Stromal cell of bone marrow (primary cell): ENCODE measurements at regions not wholly inside any gene's neighbourhood (a gene's known extent, or its start where the extent isn't known, plus 50 kb on each side); places are given as distances from the start of the nearest gene placed in this dataset.
A peak's percentile ranks its signal among the peaks of the same experiment; 100 is the strongest.

Experiments used
- DNase-seq: peaks from one replicate; pipeline ENCODE4 v3.0.0-alpha.2; 2012; ENCODE audit warnings: low read depth

DNA sequence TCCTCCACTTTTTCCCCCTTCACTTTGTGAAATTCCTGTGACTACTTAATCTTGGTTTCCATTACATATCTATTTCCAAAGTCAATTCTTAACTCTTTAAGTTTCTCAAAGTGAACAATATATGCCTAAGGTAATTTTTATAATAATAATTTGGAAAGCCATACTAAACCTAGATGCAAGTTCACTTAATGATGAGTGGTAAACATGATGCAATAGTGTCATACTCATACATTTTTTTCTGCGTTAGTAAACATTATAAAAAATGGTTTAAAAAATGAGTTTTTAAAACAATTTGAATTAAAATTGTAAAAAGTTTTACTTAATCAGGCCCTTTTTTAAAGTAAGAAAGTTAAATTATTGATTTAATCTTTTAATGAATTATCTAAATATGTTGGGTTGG is 659.4 kb upstream of the FZD8 start:
- DNase-seq, result no peak

DNA sequence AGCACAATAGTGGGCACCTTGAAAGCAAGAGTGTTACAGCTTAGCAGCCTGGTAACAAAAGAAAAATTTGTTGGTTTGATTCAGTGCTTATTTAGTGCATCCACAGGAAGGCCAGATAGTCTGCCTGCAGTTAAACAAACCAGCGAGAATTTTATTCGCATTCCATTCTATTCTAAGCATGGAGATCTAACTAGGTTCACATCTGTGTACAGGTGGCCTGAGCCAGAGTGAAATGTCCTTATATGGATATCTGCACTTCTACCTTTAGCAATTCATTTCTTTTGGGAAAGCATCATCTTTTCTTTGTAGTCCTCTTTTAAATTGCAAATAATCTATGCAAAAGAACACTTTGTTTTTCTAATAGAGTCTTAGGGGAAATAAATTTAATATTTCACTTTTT is 659.0 kb upstream of the FZD8 start:
- DNase-seq, result no peak

DNA sequence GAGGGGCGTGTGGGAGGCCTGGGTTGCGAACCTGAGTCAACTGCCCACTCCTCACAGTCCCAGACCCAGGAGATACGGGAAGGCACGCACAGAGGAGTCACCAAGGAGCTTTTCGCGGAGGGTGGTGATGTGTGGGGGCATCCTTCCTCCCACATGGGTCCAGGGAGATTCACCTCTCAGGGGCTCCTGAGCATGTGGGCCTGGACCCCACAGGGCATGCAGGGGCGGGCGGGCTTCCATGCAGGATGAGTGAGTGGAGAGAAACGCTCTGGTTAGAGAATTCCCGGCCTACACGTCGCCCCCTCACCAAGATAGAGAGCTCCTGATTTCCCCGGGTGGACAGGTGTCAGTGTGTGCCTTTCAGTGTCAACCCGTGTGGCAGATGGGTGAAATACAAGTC is 641.7 kb upstream of the FZD8 start:
- no peak for DNase-seq

DNA sequence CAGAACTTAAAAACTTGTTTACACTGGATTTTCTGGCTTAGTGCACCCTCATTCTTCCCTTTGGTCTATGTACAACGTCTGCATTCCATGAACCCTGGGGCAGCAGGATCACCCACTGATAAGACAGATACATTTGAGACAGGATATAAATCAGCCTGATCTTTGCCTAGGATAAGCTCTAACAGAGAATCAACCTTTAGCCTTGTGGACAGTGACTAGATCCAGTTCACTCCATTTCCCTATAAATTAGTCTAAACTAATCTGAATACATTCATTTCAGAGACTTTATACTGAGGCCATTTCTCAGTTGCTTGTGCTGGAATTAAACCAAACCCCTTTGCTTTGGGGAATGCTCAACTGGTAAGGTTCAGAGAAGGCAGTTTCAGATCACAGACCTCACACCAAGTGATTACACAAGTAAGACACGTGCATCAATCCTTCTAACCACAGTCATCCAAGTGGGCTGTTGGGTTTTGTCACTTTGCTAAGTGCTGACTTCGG is 639.8 kb upstream of the FZD8 start:
- peak; percentile 12 for DNase-seq

DNA sequence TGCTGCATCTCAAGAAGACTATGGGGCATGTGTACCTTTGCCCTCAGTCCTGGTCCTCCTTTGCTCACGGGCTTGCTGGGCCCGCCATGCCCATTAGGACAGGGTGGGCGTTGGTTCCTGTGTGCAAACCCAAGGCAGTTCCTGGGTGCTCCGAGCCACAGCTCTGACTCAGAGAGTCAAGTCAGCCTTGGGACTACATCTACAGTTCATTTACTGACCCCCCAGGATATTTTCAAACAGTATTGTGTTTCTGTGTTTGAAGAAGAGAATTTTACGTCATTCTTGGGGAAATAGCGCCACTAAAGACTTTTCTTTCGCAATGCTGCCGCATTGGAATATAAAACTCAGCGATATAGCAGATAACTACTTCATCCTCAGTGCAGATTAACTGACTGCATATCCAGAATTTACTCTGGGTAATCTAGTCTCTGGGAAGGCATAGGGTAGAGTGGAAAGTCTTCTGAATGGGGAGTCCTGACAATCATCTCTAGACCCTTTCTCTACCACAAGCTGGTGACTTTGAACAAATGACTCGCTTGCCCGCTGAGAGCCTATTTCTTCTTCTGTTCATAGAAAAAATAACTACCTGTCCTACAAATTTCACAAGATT is 638.9 kb upstream of the FZD8 start:
- no peak for DNase-seq

DNA sequence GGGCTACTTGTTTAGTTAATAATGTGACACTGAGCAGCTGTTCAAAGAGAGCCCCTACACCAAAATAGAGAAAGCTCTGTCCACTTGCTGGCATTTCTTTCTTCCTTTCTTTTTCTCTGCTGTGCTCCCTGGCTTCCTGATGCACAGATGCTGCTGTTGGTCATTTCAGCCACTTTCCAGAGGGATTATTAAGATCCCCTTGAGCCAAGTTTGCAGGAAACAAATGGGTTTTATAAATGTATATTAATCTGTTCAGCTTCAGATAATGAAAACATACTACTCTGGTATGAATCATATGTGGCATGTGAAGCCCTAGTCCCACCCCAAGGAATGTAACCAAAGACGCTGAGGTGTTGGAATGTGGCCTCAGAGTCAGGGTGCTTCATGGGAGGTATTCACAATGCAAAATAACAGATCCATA is 638.2 kb upstream of the FZD8 start:
- DNase-seq, result no peak

DNA sequence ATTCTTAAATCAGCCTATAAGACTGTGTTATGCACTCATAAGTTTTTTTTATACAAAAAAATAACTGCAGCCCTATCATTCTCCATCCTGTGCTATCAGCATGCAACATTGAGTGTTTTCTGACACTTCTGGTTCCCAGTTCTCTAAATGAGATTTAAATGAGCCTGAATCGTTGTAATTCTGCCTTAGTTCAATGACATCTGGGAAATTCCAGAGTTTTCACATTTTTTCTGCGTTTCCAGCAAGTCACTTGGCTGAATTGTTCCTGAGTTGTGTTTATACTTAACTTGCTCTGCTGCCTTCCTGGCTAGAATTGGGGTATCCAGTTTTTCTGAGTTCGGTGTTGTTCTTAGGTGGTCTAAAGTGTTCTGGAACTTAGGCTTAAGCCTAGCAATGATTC is 636.1 kb upstream of the FZD8 start:
- DNase-seq, result no peak

DNA sequence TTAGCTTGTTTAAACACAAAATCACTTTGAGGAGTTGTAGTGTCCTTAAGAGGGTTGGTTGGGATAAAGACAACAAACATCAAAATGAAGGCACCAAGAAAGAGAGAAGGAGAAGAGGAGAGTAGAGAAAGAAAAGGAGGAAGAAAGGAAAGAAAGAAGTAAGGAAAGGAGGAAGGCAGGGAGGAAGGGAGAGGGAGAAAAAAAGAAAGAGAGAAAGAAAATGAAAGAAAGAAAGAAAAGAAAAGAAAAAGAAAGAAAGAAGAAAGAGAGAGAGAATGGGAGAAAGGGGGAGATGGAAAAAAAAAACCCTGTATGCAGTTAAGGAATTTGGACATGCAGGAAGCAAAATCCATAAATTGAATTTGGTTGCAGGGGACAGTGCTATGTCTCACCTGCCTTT is 635.4 kb upstream of the FZD8 start:
- DNase-seq, result no peak

DNA sequence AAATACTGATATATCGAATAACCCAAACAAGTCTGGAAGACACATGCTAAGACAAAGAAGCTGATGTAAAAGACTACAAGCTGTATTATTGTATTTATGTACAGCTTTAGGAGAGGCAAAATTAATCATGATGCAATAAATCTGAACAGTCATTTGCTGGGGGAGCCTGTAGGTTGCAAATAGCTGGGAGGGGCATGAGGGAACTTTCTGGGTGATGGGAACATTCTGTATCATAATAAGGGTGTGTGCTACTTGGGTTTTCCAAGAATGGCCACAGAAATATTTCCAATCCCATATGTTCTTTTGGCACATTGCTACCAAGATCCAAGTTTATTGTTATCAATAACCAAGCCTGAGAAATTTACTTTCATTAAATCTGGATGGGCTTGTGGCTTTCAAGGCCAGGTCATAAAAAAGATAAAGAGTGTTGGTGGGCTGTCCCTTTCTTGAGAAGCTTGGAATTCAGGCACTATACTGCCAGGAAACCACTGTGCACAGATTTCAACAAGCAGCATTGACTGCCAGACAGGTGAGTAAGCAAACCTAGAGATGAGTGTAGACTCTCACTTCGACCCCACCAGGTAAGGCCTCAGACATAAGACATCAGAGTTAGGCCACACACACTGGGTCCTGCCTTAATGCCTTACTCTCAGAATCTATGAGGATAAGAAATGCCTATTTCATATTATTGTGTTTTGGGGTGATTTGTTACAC is 629.7 kb upstream of the FZD8 start:
- no peak for DNase-seq

DNA sequence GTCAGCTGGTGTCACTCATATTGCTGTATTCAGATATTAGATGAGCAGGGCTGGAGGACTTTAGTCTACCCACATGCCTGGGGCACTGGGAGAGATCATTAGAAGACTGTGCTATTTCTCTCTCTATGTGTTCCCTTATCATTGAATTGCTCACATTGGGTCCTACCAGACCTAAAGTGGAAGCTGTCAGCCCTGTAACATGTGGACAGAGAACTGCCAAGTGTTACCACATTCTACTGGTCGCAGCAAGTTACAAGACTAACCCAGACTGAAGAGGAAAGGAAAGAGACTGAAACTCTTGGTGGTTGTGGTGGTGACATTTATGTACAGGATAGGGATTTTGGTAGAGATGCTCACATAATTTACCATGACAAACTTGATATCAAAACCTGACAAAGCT is 627.1 kb upstream of the FZD8 start:
- no peak for DNase-seq

DNA sequence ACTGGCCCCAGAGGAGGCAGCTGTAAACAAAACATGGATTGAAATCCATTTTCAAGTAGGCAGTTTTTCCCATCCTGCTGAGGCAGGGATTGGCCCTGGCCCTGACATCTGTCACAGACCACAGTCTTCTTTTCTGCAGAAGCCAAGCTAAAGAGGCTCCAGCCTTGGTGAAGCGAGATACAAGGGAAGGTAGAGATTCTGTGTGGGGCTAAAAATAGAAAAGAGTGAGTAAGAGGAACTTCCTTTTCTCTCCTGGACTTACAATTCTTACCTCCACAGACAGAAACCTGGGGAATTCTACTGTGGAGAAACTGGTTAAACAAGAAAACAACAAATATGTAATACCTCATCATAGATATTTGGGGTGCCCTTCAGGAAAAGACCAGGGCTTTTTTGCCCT is 624.8 kb upstream of the FZD8 start:
- DNase-seq, result no peak

DNA sequence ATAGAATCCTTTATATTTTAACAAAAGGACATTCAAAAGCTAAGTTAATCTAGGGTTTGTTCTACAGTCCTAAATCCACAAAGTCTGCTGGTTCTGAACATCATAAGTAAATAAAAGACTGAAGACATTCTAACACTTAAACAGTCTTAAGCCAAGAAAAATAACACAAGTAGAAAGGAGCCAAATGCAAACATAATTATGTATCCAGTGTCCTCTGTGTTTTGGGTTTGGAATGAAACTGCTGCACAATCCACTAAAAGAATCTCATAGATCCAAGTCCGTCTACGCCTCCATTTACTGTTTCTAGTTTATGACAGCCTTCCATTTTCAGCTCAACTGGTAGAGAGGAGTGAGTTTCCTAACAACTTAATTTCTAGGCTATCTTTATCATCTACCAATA is 623.6 kb upstream of the FZD8 start:
- no peak for DNase-seq

DNA sequence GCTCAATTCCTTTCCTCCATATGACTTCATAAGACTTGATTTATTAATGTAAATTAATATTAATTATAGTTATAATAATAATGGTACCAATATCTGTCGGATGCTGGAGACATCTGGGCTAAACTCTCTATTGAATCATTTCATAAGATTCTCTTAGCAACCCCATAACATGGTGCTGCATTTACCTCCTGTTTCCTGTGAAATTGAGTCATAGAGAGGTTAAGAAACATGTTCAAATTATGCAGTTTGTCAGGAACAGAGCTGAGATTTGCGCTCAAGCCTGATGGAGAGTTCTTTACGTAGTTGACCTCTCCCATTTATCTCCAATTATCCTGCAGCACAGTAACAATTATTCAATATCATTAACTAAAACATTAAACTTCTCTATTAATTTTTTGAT is 621.8 kb upstream of the FZD8 start:
- no peak for DNase-seq

DNA sequence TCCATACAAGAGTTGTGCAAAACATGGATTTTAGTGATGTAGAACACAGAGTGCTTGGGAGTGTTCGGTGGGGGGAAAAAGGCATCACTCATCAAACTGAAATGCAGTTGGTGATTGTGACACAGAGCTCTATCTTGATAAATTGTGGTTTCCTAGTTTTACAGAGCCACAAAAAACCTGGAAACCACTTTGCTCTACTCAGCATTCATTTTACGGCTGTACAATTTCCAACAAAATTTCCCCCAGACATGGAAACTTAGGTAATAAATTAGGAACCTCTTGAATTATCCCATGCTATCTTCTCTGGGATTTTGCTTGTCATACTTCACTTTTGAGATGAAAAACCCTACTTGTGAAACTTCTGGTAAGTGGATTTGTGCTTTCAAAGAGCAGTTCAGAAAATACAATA is 614.9 kb upstream of the FZD8 start:
- DNase-seq, result peak; percentile 74

DNA sequence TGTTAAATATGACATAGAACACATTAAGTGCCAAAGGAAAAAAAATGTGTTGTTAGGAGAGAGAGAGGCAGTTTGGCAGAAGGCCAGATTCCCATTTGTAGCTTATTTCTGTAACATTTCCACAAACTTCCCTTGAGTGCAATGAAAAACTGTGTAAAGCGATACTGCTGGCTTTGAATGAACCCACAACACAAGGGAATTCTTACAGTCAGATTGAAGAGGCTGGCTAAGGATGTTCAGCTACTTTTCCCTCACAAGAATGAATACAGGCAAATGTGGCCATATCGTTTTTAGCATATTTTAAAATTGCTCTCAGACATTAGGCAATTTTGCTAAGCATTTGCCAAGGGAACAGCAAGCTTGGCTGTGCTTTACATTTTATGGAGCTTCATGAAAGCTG is 614.1 kb upstream of the FZD8 start:
- DNase-seq, result peak; percentile 77

DNA sequence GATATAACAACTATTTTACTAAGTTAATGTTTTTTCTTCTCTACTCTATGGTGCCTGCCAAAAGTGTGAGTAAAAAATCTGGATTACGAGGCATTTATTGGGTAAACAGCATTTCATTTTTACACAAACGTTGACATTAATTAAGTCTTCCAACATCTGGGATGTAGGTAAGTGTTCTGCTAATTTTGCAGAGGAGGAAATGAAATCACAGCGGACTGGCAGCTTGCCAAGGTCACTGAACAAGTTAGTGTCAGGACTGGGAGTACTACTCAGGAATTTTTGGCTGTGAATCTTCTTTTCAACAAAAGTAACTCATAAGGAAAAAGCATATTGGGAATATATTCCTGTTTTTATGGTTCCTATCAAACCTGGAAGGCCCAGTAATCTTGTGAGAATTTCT is 612.1 kb upstream of the FZD8 start:
- DNase-seq, result no peak

DNA sequence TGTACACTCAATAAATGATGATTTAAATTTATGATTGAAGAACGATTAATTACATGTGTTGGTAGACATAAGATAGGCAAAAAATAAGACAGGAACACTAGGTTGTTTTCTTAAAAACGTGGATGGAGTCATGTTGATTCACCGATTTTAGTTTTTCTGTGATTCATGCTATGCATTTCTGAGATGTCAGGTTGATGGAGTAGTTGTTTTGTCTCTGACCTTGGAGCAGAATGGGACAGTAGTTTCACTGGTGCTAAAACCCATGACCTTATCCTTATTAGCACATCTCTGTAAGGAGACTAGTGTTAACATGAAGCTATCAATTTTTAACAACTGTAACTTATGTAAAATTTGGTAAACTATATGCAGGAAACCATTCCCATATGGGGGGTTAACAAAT is 611.6 kb upstream of the FZD8 start:
- no peak for DNase-seq

DNA sequence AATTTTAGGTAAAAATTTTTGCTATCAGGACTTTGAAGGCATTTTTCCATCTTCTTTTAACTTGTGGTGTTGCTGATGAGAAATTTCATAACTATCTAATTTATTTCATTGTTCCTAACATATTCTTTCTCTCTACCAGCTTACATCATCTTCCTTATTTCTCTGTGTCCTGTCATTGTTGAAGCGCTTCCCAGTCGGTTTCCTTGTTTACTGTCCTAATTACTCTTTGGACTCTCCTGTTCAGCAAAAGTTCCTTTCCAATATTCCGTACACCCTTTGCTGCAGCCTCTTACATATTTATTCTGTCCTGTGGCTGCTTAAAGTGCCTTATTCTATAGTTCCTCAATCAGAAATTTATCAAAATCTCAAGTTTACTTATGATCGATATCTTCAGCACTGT is 609.0 kb upstream of the FZD8 start:
- no peak for DNase-seq

DNA sequence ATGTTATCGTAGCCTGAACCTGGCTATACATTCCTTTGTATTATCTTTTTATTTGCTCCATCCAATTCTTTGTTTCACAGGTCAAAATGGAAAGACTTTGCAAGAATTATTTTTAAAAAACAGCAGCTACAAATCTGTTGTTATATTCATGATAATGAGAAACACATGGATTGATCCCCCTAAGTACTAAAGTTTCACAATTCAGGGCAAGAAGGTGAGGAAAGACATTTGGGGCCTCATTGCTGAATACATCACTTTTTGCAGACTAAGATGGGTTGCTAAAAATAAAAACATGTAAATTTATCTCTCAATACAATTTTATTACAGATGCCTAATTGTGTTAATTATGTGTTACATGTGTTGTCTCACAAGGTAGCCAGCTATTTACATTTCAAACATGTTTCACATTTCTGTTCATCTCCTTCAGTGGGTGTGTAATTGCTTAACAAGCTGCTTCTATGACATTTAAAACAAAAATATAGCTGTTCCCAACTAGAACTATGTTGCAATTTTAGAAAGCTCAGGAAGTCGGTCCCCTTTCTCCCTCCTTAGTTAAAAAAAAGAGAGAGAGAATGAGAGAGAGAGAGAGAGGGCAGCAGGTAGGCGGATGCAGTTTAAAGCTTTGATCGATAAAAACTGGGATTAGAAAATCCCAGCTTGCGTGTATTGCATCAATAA is 606.3 kb upstream of the FZD8 start:
- DNase-seq, result no peak

DNA sequence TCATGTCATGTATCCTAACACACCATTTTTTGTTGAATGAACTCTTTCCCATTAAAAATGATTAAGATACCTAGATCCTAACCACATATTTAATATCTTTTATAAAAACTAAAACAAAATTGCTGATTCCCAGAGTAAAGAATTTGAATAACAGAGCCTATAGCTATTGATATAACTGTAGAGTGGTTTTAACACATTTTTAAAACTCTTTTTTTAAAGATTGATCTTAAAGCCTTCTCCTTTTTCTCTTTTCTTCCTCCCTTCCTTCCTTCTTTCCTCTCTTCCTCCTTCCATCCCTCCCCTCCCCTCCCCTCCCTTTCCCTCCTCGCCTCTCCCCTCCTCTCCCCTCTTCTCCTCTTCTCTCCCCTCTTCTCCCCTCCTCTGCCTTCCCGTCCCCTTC is 605.4 kb upstream of the FZD8 start:
- DNase-seq, result no peak

DNA sequence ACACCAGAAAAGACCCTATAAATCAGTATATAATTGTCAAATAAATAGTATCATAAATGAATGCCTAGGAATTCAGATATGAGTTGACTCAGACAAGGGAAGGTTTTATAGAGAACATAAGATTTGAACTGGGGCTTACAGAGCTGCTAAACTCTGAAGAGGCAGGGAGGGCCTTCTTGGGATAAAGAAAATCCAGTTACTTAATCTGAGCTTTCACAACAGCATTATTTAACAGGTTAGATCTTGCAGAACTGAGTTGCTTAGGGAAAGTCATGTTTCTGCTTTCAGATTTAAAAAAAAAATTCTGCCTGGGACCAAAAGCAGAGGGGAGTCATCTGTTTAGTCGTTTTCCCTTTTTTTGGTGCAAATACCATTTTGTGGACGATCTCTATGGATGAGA is 594.8 kb upstream of the FZD8 start:
- no peak for DNase-seq

DNA sequence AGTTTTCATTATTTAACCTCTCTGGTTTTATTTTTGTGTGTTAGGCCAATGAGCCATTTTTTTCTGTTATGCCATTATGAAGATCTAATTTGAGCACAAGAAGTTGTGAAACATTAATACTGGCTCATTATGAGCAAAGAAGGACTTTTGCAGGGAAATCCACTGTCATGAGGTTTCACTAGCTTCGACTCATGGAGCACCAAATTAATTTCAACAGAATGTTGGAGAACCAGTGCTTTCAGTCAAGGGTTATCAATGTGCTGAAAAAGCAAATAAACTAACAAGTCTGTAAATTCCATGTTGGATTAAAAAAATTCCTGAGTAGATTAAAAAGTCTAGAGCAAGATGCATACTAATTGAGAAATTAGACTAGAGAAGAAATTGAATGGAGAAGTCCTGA is 594.2 kb upstream of the FZD8 start:
- no peak for DNase-seq

DNA sequence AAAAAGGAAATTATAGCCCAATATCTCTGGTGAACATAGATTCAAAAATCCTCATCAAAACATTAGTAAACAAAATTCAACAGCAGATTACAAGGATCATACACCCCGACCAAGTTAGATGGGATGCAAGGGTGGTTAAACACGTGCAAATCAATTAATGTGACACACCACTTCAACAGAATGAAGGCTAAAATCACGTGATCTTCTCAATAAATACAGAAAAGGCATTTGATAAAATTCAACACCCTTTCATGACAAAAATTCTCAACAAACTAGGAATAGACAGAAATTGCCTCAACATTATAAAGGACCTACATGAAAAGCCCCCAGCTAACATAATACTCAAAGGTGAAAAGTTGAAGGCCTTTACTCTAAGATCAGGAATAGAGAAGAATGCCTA is 590.8 kb upstream of the FZD8 start:
- DNase-seq, result no peak
